ENCODE measurements at regions not wholly inside any gene's neighbourhood (a gene's known extent, or its start where the extent isn't known, plus 50 kb on each side); places are given as distances from the start of the nearest gene placed in this dataset.

GRCh38 chr2:58826795-58827194 lies 585.7 kb upstream of the FANCL start:
- H3K9me3 Mint-ChIP-seq (ENCODE audit: low read depth, unreplicated experiment) = peaks cover 17% of the 10 kb centered on the region
- TF ChIP-seq CTCF (IDR thresholded peaks at IDR 0.05; ENCODE audit: unreplicated experiment) = no peak

GRCh38 chr2:58812771-58813344 lies 571.7 kb upstream of the FANCL start:
- intact Hi-C loops (cut with micrococcal nuclease; ENCODE audit: unreplicated experiment) = no loop called here
- Mint-ChIP-seq H3K4me1 (ENCODE audit: low read depth, unreplicated experiment) (no peaks in the 10 kb centered on the region), H3K9me3 (ENCODE audit: low read depth, unreplicated experiment) (no peaks in the 10 kb centered on the region), H3K4me3 (ENCODE audit: low read depth, unreplicated experiment) (no peak overlapping the region), H3K36me3 (ENCODE audit: insufficient read depth, unreplicated experiment) (no peaks in the 10 kb centered on the region), H3K27me3 (ENCODE audit: unreplicated experiment) (no peaks in the 10 kb centered on the region), H3K27ac (ENCODE audit: unreplicated experiment) (no peak overlapping the region)
- no peak for DNase-seq
- no peak for TF ChIP-seq CTCF (IDR thresholded peaks at IDR 0.05; ENCODE audit: unreplicated experiment)
- CTCF ChIA-PET = no interaction called here
- no TSS peak for BruUV-seq (replicated peaks)

More at GRCh38 chr2:58826795-58827194, 585.7 kb upstream of the FANCL start:
- Mint-ChIP-seq H3K27ac (ENCODE audit: unreplicated experiment) (no peak overlapping the region), H3K4me3 (ENCODE audit: low read depth, unreplicated experiment) (no peak overlapping the region), H3K4me1 (ENCODE audit: low read depth, unreplicated experiment) (no peaks in the 10 kb centered on the region), H3K36me3 (ENCODE audit: insufficient read depth, unreplicated experiment) (no peaks in the 10 kb centered on the region), H3K27me3 (ENCODE audit: unreplicated experiment) (no peaks in the 10 kb centered on the region)
- CTCF ChIA-PET = no interaction called here
- intact Hi-C loops (cut with micrococcal nuclease; ENCODE audit: unreplicated experiment) = no loop called here
- DNase-seq = no peak
- no TSS peak for BruUV-seq (replicated peaks)

- no peaks in the 10 kb centered on the region for H3K27me3 Mint-ChIP-seq (ENCODE audit: unreplicated experiment)
Measured at GRCh38 chr2:58805126-58805525, 564.0 kb upstream of the FANCL start.

GRCh38 chr2:58803192-58803591 lies 562.1 kb upstream of the FANCL start:
- no peaks in the 10 kb centered on the region for H3K9me3 Mint-ChIP-seq (ENCODE audit: low read depth, unreplicated experiment)
- intact Hi-C loops (cut with micrococcal nuclease; ENCODE audit: unreplicated experiment) = no loop called here

More at GRCh38 chr2:58805126-58805525, 564.0 kb upstream of the FANCL start:
- BruUV-seq (replicated peaks) = no TSS peak
- no peak for TF ChIP-seq CTCF (IDR thresholded peaks at IDR 0.05; ENCODE audit: unreplicated experiment)
- Mint-ChIP-seq H3K9me3 (ENCODE audit: low read depth, unreplicated experiment) (no peaks in the 10 kb centered on the region), H3K4me3 (ENCODE audit: low read depth, unreplicated experiment) (no peak overlapping the region), H3K27ac (ENCODE audit: unreplicated experiment) (no peak overlapping the region), H3K36me3 (ENCODE audit: insufficient read depth, unreplicated experiment) (no peaks in the 10 kb centered on the region), H3K4me1 (ENCODE audit: low read depth, unreplicated experiment) (no peaks in the 10 kb centered on the region)
- no peak for DNase-seq
- CTCF ChIA-PET = no interaction called here
- intact Hi-C loops (cut with micrococcal nuclease; ENCODE audit: unreplicated experiment) = no loop called here

More at GRCh38 chr2:58803192-58803591, 562.1 kb upstream of the FANCL start:
- H3K4me1 Mint-ChIP-seq (ENCODE audit: low read depth, unreplicated experiment) = no peaks in the 10 kb centered on the region
- H3K27ac Mint-ChIP-seq (ENCODE audit: unreplicated experiment) = no peak overlapping the region
- no TSS peak for BruUV-seq (replicated peaks)
- no peak for DNase-seq
- CTCF ChIA-PET = no interaction called here
- no peaks in the 10 kb centered on the region for H3K27me3 Mint-ChIP-seq (ENCODE audit: unreplicated experiment)
- no peaks in the 10 kb centered on the region for H3K36me3 Mint-ChIP-seq (ENCODE audit: insufficient read depth, unreplicated experiment)
- H3K4me3 Mint-ChIP-seq (ENCODE audit: low read depth, unreplicated experiment) = no peak overlapping the region
- TF ChIP-seq CTCF (IDR thresholded peaks at IDR 0.05; ENCODE audit: unreplicated experiment) = no peak

All from Calu3 (cell line).